Limb (tissue), 2 donors: ENCODE measurements at regions not wholly inside any gene's neighbourhood (a gene's known extent, or its start where the extent isn't known, plus 50 kb on each side); places are given as distances from the start of the nearest gene placed in this dataset.

Experiments
- DNase-seq, 2 donors: peaks; one replicate each; pipeline ENCODE4 v3.0.0-alpha.2; 2016; ENCODE audit errors: extremely low spot score in 2 of 2

DNA sequence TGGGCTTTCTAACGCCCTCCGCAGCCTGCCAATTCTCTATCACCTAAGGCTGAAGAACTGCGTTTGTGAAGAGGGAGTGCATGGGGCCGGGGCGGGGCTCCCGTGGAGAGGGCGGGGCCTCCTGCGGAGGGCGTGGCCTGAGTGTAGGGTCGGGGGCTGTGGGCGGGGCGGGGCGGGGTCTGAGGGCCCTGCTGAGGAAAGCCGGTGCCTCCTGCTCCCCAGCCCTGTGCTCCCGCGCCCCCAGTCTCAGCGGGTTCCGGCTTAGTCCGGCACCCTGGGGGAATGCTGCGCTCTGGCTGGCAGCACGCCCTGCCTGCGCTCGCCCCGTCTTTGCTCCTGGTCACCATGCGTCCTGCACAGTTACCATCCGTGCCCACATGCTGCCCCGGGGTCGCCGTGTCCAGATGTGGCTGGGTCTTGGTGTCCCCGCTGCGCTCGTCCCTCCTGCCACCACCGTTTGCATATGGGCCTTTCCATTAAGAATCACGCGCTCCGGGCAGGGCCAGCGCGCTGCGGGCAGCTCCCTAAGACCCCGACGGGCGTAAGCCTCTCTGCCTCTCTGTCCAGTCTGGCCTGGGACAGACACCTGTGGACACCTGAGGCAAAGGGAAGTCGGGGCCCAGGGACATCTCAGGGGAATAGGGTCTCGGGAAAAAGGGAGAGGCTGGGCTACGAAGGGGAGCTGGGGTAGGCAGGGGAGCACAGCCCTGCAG, 144.0 kb upstream of the RET start:
- DNase-seq: peak in 1 of 2 donors; percentile 69

DNA sequence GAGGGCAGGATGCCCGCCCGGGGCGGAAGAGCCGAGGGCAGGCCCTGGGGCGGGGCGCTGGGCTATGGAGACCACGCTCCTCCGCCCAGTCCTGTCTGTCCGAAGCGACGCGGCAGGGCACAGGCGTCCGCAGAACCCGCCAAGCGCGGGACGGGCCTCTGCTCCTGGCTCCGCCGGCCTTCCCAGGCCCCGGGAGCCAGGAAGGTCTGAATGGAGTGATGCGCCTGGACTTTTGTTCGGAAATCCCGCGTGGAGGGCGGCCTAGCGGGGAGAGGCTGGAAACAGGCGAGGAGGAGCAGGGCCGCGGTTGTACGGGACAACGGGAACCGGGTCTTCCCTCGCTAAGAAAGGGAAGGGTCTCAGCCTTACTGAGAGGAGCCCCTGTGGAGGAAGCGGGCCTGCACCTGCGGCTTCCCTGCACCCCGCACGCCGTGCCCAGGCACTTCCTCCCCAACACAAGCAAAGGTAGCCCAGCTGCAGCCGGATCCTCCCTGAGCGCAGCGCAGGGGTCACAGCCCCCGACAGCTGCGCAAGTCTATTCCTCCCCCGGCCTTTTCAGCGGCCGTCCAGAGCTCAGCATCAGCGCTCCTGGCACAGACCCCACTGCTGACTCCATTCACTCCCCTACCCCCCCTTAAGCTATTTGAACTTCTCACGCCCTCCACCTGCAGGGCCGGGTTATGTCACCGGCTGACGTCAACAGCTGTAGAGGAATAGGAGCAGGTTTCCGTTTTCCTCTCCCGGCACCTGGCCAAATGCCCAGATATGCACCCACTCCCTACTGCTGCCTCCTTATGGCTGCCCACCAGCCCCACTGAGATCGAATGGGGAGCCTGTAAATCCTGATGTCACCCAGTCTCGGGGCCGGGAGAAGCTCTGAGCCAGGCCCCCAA, 143.2 kb upstream of the RET start:
- peak; percentile 51 to 75 for DNase-seq

DNA sequence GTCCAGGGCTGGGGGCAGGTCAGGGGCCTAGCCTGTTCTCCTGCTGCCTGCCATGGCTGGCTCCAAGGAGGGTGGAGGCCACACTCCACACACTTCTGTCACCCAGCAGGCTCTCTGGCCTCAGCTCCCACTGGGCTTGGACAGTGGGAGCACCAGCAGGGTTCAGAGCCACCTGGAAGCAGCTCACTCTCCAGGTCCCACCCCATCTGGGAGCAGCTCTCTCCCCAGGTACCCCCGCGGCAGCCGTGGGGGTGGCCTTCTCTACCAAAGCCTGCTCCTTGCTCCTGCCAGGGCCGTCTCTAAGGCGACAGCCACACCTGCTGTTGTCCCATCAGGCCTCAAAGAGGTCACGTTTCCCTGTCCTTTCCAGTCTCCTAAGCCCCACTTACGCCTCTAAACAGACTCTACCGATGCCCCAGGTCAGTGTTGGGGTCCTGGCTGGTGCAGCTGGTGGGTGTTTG, 142.5 kb upstream of the RET start:
- DNase-seq: peak in 1 of 2 donors; percentile 31

DNA sequence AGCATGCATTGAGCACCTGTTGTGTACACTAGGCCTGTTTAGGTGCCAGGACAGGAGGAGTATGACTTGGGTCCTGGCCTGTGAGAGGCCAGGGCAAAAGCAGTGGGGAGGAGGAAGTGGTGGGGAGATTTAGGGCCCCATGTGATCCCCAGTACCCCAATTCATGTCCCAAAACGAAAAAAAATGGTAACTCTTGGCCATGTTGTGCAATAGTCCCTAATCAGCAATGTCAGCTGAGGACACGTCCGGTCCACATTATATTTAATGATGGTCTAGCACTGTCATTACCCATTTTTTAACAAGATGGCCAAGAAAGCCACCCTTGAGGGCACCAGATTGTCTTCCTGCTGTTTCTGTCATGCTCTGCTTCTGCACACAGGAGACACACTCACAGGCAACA, 142.0 kb upstream of the RET start:
- DNase-seq: no peak

DNA sequence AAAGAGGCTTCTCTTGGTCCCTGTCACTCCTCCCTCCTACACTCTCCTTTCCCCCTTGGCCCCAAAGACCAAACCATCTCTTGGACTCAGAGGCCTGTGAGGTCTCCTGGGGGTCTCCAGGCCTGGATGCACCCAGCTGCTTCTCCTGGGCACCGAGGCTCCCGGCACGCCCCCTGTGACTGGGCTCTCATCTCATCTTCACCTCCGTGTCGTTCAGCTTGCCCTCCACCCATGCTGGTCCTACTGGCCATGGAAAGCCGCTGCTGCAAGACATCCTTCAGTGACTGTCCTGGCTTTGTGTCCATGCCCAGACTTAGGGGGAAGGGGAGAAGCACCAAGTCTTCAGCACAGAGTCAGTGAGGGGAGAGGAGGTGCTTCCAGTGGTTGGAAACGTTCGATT, 141.4 kb upstream of the RET start:
- peak in 1 of 2 donors; percentile 23 for DNase-seq

DNA sequence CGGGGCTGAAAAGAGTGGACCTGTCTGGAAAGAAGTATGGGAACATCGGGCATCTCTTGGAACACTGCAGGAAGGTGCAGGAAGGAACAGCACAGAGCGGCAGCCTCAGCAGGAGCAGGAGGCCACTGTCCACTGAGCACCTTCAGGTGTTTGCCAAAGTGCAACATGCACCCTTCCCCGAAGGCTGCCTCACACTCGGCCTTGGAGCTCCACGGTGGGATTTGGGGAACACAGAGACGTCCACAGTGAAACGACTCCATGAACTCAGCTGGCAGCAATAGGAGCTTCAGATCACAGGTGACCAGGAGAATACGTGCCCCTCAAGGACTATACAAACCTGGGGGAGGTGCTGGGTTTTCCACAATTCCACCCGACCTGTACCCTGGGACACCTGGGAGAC, 140.3 kb upstream of the RET start:
- no peak for DNase-seq

DNA sequence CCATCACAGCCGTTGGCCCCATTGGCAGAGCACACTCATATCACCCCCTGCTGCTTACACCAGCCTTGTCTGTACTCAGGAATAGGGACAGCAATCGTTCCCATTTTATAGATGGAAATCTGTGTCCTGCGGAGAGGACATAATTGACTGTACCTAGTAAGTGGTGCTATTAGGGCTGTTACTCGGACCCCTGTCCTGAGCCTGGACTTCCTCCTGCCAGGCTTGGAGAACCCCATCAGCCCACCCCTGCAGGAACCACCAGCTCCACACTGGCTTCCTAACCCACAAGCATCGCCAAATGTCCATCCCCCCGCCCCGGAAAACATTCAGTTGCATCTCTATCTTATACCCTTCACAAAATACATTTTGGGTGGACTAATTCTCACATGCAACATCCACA, 139.8 kb upstream of the RET start:
- no peak for DNase-seq

DNA sequence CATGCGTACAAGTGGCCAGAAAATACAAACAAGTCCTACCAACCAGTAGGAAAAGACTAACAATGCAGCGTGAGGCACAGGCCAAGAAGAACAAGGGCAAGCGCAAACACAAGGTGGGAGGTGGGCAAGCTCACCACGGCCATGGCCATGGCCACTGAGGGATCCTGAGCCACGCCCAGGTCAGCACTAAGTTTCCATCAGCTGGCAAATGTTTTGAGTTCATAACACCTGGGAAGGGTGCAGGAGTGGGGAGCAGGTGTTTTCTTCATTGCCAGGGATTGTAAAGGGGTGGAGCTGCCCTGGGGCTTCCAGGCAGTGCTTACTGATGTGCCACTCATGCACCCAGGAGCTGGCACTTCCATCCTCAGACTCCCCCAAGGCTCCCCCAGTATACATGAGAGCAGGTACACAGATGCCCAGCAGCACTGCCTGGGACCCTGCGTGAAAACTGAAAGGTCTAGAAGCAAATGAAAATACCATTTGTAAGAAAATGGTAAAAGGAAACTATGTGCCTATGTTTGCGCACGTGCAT, 139.2 kb upstream of the RET start:
- DNase-seq: no peak

DNA sequence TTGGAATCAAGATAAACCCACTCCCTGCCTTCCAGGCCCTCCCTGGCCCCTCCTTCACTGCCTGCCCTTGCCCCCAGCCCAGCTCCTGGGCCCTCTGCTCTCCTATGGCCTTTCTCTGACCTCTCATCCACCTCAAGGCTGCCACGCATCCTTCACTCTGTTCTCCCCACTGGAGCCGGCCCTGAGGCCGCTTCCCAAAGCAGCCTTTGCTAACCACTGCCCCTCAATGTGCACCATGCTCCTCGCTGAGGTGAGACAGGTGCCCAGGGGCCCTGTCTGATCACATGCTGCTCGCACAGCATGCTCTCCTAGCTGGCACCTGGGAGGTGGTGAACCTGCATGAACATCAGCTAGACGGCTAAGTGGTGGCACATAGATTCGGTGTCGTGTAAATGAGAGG, 138.5 kb upstream of the RET start:
- no peak for DNase-seq

DNA sequence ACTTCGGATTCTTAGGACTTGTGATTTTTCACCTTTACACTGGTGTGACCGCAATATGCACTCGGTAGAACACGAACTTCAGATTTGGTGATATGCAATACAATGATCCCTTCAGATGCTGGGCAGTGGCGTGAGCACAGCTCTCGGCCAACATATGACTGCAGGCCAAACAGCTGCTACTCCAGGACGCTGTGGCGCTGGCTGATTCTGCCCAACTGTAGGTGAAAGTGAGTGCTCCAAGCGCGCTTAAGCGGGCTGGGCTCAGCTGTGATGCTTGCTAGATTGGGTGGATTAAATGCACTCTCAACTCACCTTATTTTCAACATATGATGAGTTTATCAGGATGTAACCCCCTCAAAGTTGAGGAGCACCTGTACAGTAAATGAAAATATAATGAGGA, 137.6 kb upstream of the RET start:
- no peak for DNase-seq

DNA sequence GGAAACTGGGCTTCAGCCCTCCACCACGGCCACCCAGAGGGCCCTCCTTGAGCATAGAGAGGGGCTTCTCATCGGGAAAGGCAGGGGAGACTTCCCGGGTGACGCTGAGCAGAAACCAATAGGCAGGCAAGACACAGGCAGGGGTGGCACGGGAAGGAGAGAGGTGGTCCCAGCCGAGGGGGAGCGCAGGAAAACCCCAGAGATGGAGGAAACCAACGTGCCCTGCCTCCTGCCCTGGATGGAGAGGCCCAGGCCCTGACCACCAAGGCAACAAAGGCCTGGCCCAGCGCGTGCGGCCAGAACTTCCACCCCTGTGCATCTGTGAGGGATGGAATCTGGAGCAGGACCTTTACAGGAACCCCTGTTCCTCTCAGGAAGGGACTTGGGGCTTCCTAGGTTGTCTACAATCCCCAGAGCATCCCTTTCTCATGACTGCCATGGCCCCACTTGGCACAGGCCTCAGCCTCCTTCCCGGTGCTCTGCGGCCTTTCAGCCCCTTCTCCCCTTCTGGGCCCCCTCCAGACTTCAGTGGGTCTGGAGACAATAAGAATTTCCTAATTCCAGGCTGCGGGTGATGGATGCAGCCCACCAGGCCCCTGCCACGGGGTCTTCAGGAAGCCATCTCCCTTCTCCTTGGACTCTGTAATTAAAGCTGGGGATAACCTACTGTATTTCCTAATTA, 137.0 kb upstream of the RET start:
- DNase-seq: no peak

DNA sequence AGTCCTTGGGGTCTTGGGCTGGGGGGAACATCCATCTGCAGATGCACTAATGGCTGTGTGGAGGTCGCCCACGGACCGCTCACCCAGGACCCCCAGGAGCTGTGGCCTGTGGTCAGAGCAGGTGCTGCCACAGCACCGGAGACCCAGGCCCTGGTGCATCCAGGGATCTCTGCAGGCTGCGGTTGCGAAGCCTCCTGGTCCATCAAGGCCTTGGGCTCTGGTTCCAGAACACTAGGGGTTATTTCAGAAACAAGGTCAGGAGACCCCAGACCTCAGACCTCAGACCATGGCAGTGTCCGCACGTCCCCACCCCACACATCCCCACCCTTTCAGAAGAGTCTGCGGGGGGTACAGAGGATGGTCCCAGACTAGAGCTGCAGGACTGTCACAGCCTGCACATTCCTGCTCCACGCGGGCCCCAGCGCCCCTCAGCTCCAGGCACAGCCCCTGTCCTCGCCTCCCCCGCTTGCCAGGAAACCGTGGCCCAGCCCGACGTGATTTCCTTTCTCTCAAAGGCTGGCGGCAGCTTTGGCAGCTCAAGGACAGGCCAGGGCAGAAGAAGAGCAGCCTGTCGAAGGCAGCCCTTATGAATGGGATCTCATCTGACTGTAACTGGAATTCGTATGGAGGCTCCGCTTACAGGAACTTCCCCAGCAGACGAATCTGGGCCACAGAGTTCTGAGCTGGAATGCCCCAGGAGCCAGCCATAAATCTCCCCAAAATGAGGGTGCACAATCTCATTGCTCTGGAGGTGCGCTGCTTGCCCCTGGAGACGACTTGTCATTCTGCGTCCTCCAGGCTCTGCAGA, 136.2 kb upstream of the RET start:
- DNase-seq: no peak

DNA sequence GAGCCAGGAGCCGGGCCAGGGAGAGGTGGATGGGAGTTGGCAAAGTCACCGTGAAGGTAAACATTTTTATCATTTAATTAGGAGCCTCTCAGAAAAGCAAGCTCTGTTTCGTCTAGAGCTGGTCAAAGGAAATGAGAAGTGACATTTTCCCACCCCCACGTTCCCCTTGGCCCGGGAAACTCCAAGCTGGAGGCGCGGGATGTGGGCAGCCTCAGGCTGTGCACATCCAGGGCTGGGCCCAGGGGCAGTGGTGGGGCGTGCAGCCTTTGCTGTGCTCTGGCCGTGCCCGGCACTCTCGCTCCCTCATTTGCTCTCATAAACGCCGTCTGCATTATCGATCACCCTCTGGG, 135.6 kb upstream of the RET start:
- no peak for DNase-seq

DNA sequence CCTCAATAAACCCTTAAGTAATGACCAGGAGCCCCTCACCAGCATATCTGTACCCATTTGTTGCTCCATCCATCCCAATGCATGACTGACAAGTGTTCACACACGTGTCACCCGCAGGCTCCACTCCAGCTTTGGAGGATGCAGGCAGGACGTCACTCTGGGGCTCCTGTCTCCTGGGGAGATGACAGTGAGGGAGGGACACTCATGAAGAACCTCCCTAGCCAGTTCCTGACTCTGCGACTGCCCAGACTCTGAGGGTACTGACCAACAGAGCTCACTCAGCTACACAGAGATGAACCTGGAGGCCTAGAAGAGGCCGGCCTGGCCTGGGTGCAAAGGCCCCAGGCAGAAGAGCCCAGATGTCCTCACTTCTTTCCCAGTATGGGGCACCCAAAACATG, 135.1 kb upstream of the RET start:
- no peak for DNase-seq

DNA sequence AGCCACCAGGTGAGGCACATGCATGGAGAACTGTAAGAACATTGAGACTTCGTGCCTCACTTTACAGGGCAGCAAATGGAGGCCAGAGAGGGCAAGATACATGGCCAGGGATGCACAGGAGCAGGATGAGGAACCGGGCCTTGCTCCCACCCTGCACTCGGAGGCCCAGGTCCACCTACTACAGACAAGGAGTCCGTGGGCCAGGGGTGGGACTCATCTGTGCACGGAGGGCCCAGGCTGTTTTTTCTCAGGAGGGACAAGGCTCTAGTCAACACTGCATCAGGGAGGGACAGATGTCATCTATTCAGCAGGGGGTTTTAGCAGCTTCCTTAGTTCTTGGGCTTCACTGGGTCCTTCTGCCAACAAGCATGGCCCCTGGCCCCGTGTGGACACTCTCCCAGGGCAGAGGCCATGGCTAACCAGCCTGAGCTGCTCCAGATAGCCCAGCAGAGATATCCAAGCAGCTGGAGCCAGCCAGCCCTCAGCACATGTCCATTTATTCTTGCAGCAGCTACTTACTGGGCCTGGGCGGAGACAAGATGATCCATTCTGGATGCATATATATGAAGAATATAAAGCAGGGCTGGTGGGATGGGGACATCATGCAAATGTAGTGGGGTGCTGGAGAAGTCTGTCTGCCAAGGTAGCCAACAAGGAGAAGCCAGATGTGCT, 134.5 kb upstream of the RET start:
- peak in 1 of 2 donors; percentile 20 for DNase-seq

DNA sequence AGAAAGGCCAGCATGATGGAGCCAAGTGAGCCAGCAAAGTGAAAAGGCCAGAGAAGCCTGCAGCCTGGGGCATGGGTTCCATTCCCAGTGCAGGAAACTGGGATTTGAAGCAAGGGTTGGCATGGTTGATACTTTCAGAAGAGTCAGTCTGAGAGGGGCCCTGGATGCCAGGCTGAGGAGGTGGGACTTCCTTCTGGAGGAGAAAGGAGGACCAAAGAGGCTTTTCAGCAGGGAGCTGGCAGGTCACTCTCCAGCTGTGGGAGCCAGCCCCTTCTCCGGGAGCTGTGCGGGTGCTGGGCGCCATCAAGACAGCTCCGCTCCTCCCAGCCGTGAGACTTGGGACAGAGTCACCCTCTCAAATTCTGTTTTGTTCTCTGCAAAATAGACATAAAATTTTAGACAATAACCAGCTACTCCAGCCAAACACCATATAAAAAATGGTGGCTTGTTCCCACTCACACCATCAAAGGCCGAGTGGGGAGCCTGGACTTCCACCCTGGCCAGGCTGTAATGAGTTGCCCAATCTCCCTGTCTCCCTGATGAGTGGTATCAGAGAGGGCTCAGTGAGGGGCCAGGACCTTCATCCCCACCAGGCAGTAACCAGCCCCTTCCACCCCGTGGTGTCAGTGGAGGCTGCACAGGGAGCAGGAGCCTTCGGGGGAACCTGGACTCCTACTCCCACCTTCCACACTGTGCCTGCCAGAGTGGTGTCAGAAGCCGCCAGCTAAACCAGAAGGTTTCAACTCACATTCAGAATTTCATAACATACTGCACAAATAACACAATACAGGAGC, 133.6 kb upstream of the RET start:
- DNase-seq: no peak

DNA sequence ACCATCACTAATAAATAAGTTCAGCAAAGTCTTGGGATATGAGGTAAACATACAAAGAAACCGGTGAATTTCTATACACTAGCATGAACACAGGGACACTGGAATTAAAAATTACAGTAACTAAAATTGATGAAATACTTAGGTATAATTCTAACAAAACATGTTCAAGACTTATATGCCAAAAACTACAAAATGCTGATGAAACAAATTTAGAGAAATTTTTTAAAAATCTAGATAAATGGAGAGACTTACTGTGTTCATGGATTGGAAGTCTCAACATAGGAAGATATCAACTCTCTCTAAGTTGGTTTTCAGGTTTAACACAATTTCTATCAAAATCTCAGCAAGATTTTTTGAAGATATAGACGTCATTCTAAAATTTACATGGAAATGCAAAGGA, 128.8 kb upstream of the RET start:
- no peak for DNase-seq

DNA sequence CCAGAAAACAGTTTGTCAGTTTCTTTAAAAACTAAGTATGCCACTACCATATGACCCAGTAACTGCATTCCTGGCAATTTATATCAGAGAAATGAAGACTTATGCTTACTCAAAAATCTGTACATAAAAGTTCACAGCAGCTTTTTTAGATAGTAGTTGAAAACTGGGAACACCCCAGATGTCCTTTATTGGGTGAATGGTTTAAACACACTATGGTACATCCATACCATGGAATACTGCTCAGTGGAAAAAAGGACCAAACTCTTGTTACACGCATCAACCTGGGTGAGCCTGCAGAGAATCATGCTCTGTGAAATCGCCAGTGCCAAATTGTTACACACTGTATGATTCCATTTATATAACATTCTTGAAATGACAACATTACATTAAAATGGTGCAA, 127.6 kb upstream of the RET start:
- no peak for DNase-seq

DNA sequence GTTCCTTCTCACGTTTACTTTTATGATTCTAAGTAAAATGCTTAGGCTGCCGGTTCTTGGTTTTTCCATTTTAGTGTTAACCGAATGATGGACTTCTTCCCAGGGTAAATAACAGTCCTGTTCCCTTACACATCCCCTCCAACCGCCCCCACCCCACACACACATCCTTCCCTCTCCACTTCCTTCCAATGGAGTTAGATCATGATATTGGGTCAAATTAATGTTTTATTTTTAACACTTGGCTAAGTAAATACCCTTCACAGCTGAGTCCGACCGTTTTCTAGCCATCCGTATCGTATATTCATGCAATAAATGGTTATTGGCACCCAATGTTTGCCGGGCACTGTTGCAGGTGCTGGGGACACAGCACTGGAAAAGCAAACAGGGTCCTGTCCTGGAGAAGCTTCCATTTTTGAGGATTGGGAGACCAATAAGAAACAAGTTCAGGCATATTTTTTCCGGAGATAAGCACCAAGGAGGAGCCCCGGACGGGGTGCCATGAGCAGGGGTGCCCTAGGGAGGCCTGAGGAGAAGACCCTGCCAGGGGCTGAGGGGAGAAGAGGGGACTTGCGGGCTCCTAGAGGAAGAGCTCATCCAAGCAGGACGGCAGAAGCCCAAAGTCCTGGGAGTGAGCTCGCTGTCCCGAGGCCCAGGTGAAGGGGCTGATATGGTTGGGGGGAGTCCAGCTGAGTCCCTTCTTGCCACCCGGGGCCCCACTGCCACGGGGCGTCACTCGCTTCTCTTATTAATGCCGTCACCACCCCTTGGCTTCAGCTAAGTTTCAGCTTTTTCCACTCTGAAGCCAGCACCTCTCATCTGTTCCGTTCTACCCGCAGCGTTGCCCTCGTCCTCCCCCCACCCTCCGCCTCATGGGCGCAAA, 126.0 kb upstream of the RET start:
- peak in 1 of 2 donors; percentile 30 for DNase-seq
